Endothelial cell (in vitro differentiated cells): ENCODE measurements at regions not wholly inside any gene's neighbourhood (a gene's known extent, or its start where the extent isn't known, plus 50 kb on each side); places are given as distances from the start of the nearest gene placed in this dataset.

Experiments
- DNase-seq: peaks from one replicate; pipeline ENCODE4 v3.0.0; 2021; ENCODE audit warnings: low spot score
- H3K27ac Mint-ChIP-seq: one replicate; pipeline ENCODE4 v1.8.0; 2021; ENCODE audit warnings: mixed read lengths, inconsistent platforms; ENCODE audit not compliant: unreplicated experiment
- H3K27me3 Mint-ChIP-seq: one replicate; pipeline ENCODE4 v1.8.0; 2021; ENCODE audit warnings: mild to moderate bottlenecking, moderate library complexity, mixed read lengths, inconsistent platforms; ENCODE audit not compliant: unreplicated experiment
- H3K36me3 Mint-ChIP-seq: one replicate; pipeline ENCODE4 v1.8.0; 2021; ENCODE audit warnings: mild to moderate bottlenecking, low read depth, mixed read lengths, inconsistent platforms; ENCODE audit not compliant: unreplicated experiment
- H3K4me1 Mint-ChIP-seq: one replicate; pipeline ENCODE4 v1.8.0; 2021; ENCODE audit warnings: mild to moderate bottlenecking, mixed read lengths, inconsistent platforms; ENCODE audit not compliant: unreplicated experiment
- H3K4me3 Mint-ChIP-seq: one replicate; pipeline ENCODE4 v1.8.0; 2021; ENCODE audit warnings: mild to moderate bottlenecking, mixed read lengths, inconsistent platforms; ENCODE audit not compliant: unreplicated experiment
- H3K9me3 Mint-ChIP-seq: one replicate; pipeline ENCODE4 v1.8.0; 2021; ENCODE audit warnings: mixed read lengths, inconsistent platforms; ENCODE audit not compliant: unreplicated experiment
- TF ChIP-seq, protein P1 (sequence below): fragments of 200-600 bp; sonication (generic); IDR thresholded peaks from one replicate; pipeline ENCODE4 v1.5.0; 2021; ENCODE audit warnings: antibody characterized with exemption; ENCODE audit not compliant: unreplicated experiment

DNA sequence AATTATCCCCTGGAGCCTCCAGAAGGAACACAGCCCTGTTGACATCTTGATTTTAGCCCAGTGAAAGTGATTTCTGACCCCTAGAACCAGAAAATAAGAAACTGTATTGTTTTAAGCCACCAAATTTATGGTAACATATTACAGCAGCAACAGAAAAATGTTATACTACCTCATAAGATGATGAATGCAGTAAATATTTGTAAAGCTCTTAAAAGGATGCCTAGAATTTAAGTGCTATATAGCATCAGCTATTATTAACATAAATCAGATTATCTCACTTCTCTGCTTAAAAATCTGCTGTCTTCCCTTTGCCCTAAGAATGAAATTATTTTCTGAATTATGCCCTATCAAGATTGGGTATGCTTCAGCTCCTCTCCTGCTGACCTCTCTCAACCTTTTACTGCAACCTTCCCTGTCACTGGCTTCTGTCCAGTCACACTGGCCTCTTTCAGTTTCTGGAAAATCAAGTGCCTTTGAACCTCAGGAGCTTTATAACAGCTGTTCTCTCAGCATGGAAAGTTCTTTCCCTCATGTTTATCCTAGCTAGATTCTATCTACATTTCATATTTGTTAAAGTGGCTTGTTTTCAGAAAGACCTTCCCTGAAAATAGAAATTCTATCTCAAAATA is 78.9 kb downstream of the GPR37 start:
- TF ChIP-seq, protein P1, sequence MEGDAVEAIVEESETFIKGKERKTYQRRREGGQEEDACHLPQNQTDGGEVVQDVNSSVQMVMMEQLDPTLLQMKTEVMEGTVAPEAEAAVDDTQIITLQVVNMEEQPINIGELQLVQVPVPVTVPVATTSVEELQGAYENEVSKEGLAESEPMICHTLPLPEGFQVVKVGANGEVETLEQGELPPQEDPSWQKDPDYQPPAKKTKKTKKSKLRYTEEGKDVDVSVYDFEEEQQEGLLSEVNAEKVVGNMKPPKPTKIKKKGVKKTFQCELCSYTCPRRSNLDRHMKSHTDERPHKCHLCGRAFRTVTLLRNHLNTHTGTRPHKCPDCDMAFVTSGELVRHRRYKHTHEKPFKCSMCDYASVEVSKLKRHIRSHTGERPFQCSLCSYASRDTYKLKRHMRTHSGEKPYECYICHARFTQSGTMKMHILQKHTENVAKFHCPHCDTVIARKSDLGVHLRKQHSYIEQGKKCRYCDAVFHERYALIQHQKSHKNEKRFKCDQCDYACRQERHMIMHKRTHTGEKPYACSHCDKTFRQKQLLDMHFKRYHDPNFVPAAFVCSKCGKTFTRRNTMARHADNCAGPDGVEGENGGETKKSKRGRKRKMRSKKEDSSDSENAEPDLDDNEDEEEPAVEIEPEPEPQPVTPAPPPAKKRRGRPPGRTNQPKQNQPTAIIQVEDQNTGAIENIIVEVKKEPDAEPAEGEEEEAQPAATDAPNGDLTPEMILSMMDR: no peak
- H3K4me1 Mint-ChIP-seq: no peaks in the 10 kb centered on the region

DNA sequence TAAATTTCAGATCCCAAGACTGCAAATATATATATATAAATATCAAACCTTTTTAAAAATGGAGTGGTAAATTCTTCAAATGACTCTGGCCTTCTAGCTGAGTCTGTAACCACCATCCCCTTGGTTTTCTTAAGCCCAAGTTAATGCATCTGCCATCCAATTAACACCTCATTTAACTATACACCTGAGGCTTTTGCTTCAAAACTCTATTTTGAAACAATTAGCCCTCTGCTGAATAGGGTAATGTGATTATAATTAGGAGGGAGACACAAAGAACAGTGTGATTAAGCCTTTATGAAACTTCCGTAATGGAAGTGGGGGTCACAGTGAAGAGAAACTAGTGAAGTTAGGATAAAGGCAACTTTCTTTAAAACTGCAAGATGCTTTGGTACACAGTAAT is 83.6 kb downstream of the GPR37 start:
- H3K27me3 Mint-ChIP-seq: no peaks in the 10 kb centered on the region
- no peaks in the 10 kb centered on the region for H3K36me3 Mint-ChIP-seq
- DNase-seq: no peak
- TF ChIP-seq, protein P1: no peak
- H3K4me3 Mint-ChIP-seq: no peak overlapping the region
- no peaks in the 10 kb centered on the region for H3K9me3 Mint-ChIP-seq
- no peak overlapping the region for H3K27ac Mint-ChIP-seq
- H3K4me1 Mint-ChIP-seq: no peaks in the 10 kb centered on the region

More for the DNA sequence above, 78.9 kb downstream of the GPR37 start:
- no peak overlapping the region for H3K4me3 Mint-ChIP-seq
- peaks cover 1% of the 10 kb centered on the region for H3K27me3 Mint-ChIP-seq
- no peak for DNase-seq
- no peaks in the 10 kb centered on the region for H3K9me3 Mint-ChIP-seq
- no peak overlapping the region for H3K27ac Mint-ChIP-seq
- H3K36me3 Mint-ChIP-seq: no peaks in the 10 kb centered on the region

DNA sequence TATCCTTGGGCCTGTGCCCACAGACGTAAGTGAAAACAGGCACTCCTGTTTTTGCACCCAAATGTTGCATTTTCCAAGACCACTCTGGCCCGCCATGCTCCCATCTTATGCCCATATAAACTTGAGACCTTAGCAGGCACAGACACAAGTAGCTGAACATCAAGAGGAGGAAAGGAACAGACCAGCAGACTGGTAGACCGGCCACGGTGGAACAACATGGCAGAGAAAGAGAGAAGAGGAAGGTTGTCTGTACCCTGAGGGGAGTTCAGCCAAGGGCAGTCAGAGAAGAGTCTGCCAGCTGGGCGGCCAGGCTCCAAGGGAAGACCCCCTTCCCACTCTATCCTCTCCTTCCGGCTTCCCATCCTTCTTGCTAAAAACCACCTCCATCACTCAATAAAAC is 85.3 kb downstream of the GPR37 start:
- H3K9me3 Mint-ChIP-seq: no peaks in the 10 kb centered on the region
- TF ChIP-seq, protein P1: no peak
- H3K27me3 Mint-ChIP-seq: no peaks in the 10 kb centered on the region
- H3K4me1 Mint-ChIP-seq: no peaks in the 10 kb centered on the region
- no peak overlapping the region for H3K27ac Mint-ChIP-seq
- no peak for DNase-seq
- no peak overlapping the region for H3K4me3 Mint-ChIP-seq
- H3K36me3 Mint-ChIP-seq: no peaks in the 10 kb centered on the region

DNA sequence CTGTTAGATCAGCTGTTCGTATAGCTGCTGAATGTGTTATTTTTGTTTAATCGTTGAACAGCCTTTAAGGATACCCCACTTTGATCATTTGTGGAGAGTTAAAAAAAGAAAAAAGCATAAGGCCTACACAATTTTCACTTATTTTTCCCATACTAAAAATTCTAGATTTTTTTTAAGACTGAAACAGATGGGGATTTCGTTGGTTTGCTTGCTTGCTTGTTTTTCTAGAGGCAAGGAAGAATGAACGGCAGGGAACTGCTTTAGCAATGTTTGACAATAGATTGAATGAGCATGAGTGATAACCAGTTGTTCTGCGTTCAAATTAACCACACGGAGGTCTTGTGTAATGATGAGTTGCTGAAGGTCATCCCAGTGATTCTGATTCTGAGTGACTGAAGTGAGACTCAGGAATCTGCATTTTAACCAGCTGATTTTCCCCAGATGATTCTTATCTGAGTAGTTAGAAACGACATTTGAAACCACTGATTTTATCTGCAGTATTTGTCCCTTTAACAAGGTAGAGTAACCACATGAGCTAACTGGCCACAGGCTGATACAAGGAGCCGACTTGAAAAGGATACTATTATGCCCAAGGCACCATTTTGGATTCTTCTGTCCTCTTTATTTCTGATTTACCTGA is 85.9 kb downstream of the GPR37 start:
- TF ChIP-seq, protein P1: no peak
- no peak for DNase-seq
- H3K27me3 Mint-ChIP-seq: no peaks in the 10 kb centered on the region
- no peaks in the 10 kb centered on the region for H3K36me3 Mint-ChIP-seq
- H3K9me3 Mint-ChIP-seq: no peaks in the 10 kb centered on the region
- no peaks in the 10 kb centered on the region for H3K4me1 Mint-ChIP-seq
- H3K27ac Mint-ChIP-seq: no peak overlapping the region
- no peak overlapping the region for H3K4me3 Mint-ChIP-seq

DNA sequence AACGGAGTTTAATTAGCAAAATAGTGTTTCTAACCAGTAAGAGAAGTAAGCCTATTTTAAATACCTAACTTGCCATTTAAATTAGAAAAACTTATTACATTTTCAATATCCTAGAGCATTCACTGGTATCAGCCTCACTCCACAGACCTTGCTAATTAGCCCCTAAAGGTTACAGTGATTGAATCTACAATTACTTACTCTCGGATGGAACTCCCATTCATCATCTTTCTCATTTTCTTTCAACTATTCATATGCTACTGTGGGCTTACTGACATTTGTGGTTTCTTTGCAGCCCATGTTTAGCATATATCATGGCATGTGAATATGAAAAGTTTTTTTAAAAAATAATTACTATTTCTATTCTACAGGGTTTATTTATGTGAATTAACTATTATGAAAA is 86.4 kb downstream of the GPR37 start:
- Mint-ChIP-seq H3K27ac (no peak overlapping the region), H3K4me1 (no peaks in the 10 kb centered on the region), H3K36me3 (no peaks in the 10 kb centered on the region), H3K4me3 (no peak overlapping the region), H3K9me3 (no peaks in the 10 kb centered on the region), H3K27me3 (no peaks in the 10 kb centered on the region)
- TF ChIP-seq, protein P1: no peak
- no peak for DNase-seq
